Loucy (cell line): ENCODE measurements at regions not wholly inside any gene's neighbourhood (a gene's known extent, or its start where the extent isn't known, plus 50 kb on each side); places are given as distances from the start of the nearest gene placed in this dataset.

Source experiments
- CTCF ChIP-seq: fragments of 200-600 bp; sonication (generic); conservative IDR thresholded peaks from 2 replicates; pipeline ENCODE4 v1.5.1; 2014; ENCODE audit warnings: mild to moderate bottlenecking, antibody characterized with exemption, low read length
- EZH2phosphoT487 ChIP-seq: fragments of 200-600 bp; IDR thresholded peaks from 2 replicates; pipeline ENCODE4 v1.6.1; 2018; ENCODE audit warnings: antibody characterized with exemption, mild to moderate bottlenecking, moderate library complexity, borderline replicate concordance

DNA sequence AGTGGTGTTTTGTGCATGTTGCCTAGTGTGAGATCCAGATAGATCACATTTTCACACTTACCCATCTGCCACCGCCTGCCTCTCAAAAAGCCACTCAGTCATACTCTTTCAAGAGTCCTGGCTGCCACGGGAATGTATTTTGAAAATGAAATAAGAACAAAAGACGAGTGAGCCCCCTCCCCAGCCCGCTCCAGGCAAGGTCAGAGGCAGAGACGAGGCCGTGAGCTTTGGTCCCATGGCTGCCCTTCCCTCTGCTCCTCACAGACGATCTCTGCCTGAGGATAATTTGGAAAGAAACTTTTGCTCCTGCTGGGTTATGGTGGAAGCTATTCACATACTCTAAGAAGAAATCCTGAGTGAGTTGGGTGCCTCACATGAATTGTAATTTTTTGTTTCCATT, 924.3 kb downstream of the BCL11B start:
- TF ChIP-seq CTCF, result no peak
- TF ChIP-seq EZH2phosphoT487, result no peak
